NCI-H82 treated with DMSO at 0.1 percent for 48 hours (cell line): ENCODE measurements at regions not wholly inside any gene's neighbourhood (a gene's known extent, or its start where the extent isn't known, plus 50 kb on each side); places are given as distances from the start of the nearest gene placed in this dataset.
"Not testable (repeated sequence)": the region's sequence is repeated elsewhere in the genome, so short reads cannot be mapped to it uniquely, and the experiment has no call there.

Source experiments
- DNase-seq: peaks from one replicate; lab custom pipeline; 2025; ENCODE audit not compliant: unreplicated experiment; lab: John Stamatoyannopoulos, UW

- DNase-seq, result no peak
These were observed 351.6 kb upstream of the NOX3 start for GRCh38 chr6:155807243-155807642.

GRCh38 chr6:155801046-155801445 is 345.4 kb upstream of the NOX3 start:
- DNase-seq, result no peak

GRCh38 chr6:155798876-155799275 is 343.2 kb upstream of the NOX3 start:
- not testable (repeated sequence) for DNase-seq

GRCh38 chr6:155795173-155795796 is 339.6 kb upstream of the NOX3 start:
- DNase-seq, result no peak

DNA sequence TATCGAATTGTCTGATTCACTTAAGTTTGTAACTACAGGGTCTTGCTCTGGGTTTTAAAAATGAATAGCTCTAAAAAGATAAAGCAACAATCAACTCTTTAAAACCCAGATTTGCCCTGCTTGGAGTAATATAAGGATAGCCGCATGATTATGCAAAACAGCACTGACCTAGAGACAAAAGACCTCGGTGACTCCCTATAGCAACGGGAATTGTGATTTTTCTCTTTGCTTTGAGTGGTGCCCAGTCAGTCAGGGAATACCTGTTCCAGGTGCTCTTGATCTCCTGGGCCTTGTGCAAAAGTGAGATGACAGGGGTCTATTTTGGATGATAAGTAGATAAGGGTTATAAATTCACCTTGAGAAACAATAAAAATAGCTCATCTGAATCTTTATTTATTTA is 336.3 kb upstream of the NOX3 start:
- DNase-seq, result no peak

GRCh38 chr6:155791186-155791585 is 335.5 kb upstream of the NOX3 start:
- DNase-seq, result no peak

DNA sequence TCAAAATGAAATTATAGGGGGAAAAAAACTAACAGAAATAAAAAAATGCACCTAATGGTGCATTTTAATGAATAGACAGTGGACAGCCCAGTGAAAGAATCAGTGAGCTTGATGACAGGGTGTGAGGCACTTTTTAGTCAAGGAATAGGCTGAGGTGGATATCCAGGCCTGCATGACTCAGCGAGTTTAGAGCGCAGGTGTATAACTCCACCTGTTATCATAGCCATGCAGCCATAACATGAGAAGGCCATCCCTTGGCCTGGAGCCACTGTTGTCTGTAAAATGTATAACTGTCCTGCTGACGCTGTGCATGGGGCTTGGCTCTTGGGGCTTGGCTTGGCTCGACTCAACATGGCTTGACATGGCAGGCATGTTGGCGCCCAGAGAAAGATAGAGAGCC is 331.5 kb upstream of the NOX3 start:
- no peak for DNase-seq

DNA sequence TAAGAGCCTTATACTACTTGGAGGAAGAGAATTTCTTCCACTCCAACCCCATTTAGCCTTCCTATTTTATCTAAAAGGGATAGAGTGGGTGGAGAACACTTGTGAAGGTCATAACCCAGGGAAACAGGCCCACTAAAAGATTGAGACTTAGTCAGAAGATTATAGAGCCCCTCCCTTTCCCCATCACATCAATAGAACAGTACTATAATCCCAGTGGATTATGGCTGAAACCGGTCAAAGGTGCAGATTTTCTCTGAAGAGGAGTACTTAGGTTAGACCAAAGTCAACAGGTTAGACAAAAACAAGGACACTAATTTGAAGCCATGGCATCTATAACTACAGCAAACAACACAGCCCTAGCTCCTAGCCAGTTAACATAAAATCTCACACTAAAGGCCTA is 330.9 kb upstream of the NOX3 start:
- no peak for DNase-seq

GRCh38 chr6:155782739-155783459 is 327.3 kb upstream of the NOX3 start:
- no peak for DNase-seq

DNA sequence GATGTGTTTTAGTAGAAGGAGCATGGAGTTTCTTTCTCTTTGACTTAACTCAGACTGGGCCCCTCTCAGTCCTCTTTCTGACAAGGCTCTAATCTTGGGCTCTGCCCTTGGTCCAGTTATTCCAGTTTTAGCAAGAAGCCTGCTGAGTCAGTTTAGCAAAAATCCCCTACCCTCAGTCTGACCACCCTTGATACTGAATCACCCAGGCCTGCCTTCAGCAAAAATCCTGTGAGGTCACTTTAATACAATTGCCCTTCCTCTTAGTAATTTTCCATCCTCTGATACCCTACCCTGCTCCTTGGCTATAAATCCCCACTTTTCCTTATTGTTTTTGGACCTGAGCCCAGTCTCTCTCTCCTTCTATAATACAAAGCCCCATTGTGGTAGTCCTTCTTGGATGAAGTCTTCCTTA is 326.7 kb upstream of the NOX3 start:
- DNase-seq, result no peak

- DNase-seq, result no peak
These were observed 323.8 kb upstream of the NOX3 start for GRCh38 chr6:155779456-155779855.

DNA sequence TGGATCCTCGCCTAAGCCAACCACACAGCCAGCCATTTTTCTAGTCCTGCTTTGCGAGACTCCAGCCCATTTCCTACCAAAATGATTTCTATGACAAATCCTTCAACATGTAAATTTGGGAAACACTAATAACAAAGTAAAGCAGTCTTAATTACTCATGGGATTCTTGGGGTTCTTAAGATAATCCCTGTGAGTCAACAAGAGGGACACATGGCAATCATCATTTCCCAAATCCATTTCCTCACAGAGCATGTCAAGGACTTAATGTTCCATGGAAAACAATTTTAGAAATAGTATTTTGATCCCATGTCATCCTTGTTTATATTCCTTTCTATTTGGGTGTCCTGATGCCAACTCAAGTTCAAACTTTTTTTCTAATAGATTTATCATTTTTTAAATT is 322.7 kb upstream of the NOX3 start:
- DNase-seq, result no peak

GRCh38 chr6:155771822-155772221 is 316.2 kb upstream of the NOX3 start:
- no peak for DNase-seq

- DNase-seq, result no peak
These were observed 315.2 kb upstream of the NOX3 start for GRCh38 chr6:155770856-155771255.

GRCh38 chr6:155770313-155770712 is 314.7 kb upstream of the NOX3 start:
- DNase-seq, result no peak

DNA sequence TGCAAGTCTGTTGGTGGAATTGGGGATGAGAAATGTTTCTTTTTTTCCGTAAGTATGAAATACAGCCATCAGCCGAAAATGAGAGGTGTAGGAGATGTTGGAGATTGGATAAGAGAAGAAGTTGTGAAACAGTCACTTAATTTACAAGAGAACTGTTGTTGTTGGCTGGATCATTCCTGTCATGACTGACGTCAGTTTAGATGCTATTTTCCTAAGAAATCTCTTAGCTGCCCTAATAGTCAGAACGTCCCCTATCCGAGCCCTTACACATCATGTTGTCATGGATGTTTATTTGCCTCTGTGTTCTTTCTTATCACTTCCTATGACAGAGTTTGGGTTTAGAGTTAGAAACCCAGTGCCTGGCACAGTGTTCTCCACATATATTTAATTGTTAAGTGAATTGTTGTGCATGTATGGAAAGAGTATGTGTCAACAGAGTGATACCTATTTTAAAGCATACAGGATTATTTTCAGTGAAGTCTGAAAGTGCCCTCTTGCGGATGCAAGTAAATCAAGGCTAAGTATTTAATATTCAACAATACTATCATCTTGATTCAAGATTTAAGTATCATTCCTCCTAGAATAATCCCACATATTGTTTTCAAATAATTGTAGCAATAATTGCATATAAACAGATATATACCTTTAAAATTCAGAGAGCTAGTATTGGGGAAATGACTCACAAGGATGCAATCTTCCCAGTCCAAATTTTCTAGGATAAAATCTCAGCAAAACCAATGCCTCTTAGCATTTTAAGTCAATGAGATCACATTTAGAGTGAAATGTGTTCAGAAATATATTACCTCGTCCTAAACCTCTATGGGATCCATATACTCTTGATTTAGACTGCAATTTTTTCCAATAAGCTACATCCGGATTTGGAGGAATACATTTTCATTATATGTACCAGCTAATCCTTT is 309.9 kb upstream of the NOX3 start:
- no peak for DNase-seq

DNA sequence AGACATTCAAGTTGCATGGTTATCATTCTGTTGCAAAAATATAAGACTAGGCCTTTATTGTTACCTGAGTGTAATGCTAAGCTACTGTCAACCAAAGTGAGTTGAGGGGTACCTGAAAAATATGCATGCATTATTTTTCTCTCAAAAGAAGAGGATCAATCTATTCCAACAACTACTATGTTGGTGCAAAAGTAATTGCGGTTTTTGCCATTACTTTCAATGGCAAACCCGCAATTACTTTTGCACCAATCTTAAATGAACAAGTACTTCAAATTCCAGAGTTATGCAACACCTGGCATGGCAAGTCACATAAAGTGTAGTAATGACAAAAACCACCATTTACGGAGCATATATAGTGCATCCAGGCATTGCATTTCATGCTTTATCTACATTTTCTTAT is 307.0 kb upstream of the NOX3 start:
- DNase-seq, result no peak

DNA sequence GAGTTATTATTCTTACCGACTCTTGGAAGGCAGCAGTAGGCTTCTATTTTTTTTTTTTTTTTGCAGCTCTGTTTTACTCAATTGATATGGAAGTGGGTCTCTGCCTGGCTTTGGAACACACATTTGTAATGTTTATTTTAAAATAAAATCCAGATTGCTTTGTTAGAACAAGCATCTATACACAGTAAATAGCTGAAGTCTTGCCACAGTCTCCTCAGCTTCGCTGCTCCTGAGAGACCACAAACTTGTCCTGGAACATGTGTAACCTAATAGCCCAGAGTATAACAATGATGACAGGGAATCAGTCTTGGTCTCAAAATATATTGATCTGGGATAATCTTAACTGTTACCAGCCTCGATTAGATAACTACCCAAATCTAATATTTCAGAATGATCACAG is 299.8 kb upstream of the NOX3 start:
- no peak for DNase-seq

GRCh38 chr6:155748778-155749177 is 293.1 kb upstream of the NOX3 start:
- DNase-seq, result not testable (repeated sequence)

DNA sequence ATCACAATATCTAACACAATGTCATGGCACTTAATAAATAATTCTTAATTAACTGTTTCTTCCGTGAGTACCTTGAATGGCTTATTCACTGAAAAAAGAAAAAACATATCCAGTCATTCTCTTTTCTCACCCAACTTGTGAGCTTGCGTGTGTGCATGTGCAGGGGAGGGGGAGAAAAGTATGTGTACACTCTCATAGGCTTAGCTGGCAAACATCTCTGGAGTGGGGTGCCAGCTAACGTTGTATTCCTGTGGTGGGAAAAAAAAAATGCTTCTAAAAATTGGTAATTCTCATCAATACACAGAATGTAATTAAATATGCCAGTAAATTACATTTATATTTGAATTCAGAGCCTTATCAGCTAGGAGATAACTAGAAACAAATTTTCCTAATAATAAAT is 291.9 kb upstream of the NOX3 start:
- DNase-seq, result no peak

DNA sequence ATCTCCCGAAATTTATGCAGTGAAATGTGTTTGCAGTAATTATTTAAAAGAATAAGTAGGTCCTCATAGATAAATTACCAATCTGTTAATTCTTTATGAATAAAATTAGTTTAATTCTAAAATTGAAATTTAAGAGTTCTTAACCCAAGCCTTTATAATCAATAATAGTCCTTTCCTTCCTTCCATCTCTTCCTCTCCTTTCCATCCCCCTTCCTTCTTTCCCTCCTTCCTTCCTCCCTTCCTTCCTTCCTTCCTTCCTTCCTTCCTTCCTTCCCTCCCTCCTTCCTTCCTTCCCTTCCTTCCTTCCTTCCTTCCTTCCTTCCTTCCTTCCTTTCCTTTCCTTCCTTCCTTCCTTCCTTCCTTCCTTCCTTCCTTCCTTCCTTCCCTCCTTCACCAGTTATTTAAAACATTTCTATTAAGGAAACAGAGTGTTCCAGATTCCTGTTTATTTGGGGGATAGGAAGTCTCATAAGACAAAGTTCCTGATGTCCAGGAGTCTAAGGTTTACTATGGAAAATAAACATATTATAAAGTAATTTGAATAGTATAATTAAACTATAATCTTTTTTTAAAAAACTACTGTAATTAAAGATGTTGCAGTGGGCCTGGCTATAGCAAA is 285.3 kb upstream of the NOX3 start:
- no peak for DNase-seq
